NCI-H1417 treated with DMSO at 0.1 percent for 48 hours (cell line): ENCODE measurements at regions not wholly inside any gene's neighbourhood (a gene's known extent, or its start where the extent isn't known, plus 50 kb on each side); places are given as distances from the start of the nearest gene placed in this dataset.

Experiments used
- DNase-seq: peaks from one replicate; lab custom pipeline; 2025; lab: John Stamatoyannopoulos, UW

GRCh38 chr1:5419501-5419900 lies 572.7 kb downstream of the NPHP4 start:
- no peak for DNase-seq

- DNase-seq: no peak
Observed at GRCh38 chr1:5416518-5416917, 575.7 kb downstream of the NPHP4 start.

- DNase-seq: no peak
Observed at GRCh38 chr1:5415606-5416005, 576.6 kb downstream of the NPHP4 start.

GRCh38 chr1:5410652-5411051 lies 581.6 kb downstream of the NPHP4 start:
- DNase-seq: no peak

- DNase-seq: no peak
Observed at GRCh38 chr1:5408401-5408800, 583.8 kb downstream of the NPHP4 start.

GRCh38 chr1:5405263-5405662 lies 587.0 kb downstream of the NPHP4 start:
- no peak for DNase-seq

- DNase-seq: no peak
Observed at GRCh38 chr1:5404412-5405203, 587.6 kb downstream of the NPHP4 start.

GRCh38 chr1:5403935-5404334 lies 588.3 kb downstream of the NPHP4 start:
- DNase-seq: no peak

GRCh38 chr1:5402618-5403017 lies 589.6 kb downstream of the NPHP4 start:
- DNase-seq: no peak

- no peak for DNase-seq
Observed at GRCh38 chr1:5399771-5400170, 592.5 kb downstream of the NPHP4 start.

- DNase-seq: no peak
Observed at GRCh38 chr1:5396593-5396992, 595.6 kb downstream of the NPHP4 start.

- no peak for DNase-seq
Observed at GRCh38 chr1:5394111-5394510, 598.1 kb downstream of the NPHP4 start.

- no peak for DNase-seq
Observed at GRCh38 chr1:5393603-5394002, 598.6 kb downstream of the NPHP4 start.

- no peak for DNase-seq
Observed at GRCh38 chr1:5393146-5393545, 599.1 kb downstream of the NPHP4 start.

- no peak for DNase-seq
Observed at GRCh38 chr1:5391725-5392124, 600.5 kb downstream of the NPHP4 start.

GRCh38 chr1:5390504-5390903 lies 601.7 kb downstream of the NPHP4 start:
- DNase-seq: no peak

- DNase-seq: no peak
Observed at GRCh38 chr1:5389101-5389885, 602.9 kb downstream of the NPHP4 start.

GRCh38 chr1:5388622-5389021 lies 603.6 kb downstream of the NPHP4 start:
- no peak for DNase-seq

- no peak for DNase-seq
Observed at GRCh38 chr1:5386371-5386770, 605.9 kb downstream of the NPHP4 start.

GRCh38 chr1:5385956-5386355 lies 606.3 kb downstream of the NPHP4 start:
- no peak for DNase-seq

GRCh38 chr1:5385096-5385799 lies 607.0 kb downstream of the NPHP4 start:
- no peak for DNase-seq

- DNase-seq: no peak
Observed at GRCh38 chr1:5381491-5381890, 610.7 kb downstream of the NPHP4 start.
